ENCODE measurements at regions not wholly inside any gene's neighbourhood (a gene's known extent, or its start where the extent isn't known, plus 50 kb on each side); places are given as distances from the start of the nearest gene placed in this dataset.

DNA sequence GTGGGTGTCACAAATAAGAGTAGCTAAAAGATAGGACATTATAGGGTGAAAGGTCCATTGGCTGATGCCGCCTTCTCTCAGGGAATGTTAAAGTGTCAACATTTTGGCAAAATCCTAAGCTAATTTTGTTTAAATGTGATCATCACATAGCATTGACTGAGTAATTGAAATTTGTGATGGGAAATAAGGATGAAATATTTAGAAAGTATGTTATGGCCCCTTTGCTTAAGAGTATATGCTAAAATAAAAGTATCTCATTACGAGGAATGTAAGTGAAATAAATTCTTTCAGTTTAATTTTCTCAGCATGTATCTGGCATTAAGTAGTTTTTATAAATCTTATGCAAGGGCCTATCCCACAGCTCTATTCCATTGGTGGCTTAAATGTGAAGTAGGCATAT lies 229.2 kb downstream of the PRL start:
- TF ChIP-seq GATA2 (IDR thresholded peaks at IDR 0.05; ENCODE audit: low read depth, low read length), result no peak
- TF ChIP-seq GATA3 (IDR thresholded peaks at IDR 0.05; ENCODE audit: low read depth, low read length), result no peak

- TF ChIP-seq GATA2 (IDR thresholded peaks at IDR 0.05; ENCODE audit: low read depth, low read length) (no peak), GATA3 (IDR thresholded peaks at IDR 0.05; ENCODE audit: low read depth, low read length) (no peak)
These were observed 228.1 kb downstream of the PRL start for GRCh38 chr6:22068561-22069305.

DNA sequence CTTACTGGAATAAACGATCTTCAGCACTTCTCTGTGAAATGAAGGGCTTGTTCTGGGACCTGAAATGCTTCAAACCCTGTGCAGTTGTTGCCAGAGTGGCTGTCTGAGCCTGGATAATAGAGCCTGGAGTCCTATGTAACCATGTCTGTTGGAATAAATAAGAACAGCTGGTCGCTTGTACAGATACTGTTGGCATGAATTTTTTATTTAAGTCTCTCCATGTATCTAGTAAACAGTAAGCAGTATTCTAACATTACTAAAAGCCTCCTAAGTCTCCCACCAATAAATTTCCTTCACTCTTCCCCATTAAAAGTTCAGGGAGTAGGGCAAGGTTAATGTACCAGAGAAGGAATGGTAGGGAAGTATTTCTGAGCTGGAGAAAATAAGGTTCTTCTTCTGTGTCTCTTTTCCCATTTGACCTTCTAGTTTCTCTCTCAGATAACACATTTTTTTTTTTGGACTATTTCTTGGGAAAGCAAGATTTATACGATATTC lies 227.5 kb downstream of the PRL start:
- TF ChIP-seq GATA2 (IDR thresholded peaks at IDR 0.05; ENCODE audit: low read depth, low read length) (no peak), GATA3 (IDR thresholded peaks at IDR 0.05; ENCODE audit: low read depth, low read length) (no peak)

DNA sequence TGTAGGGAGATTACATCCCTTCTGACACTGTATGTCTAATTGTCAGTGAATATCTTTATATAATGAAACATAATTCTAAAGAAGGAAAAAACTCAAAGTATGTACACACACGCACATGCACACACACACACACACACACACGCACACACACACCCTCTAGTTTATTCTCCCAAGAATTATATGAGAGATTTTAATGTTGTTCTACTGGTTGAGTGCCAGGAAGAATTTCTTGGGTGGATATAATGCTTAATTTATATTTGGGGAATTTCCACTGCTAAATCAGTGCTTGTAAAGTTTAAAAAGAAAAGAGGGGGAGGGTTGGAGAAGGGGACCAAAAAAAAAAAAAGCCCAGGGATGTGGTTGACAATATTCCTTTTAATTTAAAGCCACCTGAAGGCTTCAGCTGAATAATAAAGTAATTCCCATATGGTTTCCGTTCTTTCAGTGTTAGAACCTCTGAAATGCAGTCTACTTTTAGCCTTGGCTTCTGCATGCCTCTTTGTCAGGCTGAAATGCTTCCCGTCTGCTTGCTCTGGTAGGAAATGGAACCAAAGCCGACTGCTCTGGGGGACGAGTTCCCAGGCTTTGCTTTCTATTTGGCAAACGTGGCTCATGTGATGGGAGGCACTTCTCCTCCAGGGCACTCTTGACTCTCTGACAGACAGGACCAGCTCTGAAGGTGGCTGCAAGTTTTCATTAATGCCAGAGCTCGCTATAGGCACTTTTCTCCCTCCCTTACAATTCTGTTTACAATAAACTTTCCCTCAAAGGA lies 225.4 kb downstream of the PRL start:
- no peak for TF ChIP-seq GATA3 (IDR thresholded peaks at IDR 0.05; ENCODE audit: low read depth, low read length)
- no peak for TF ChIP-seq GATA2 (IDR thresholded peaks at IDR 0.05; ENCODE audit: low read depth, low read length)

DNA sequence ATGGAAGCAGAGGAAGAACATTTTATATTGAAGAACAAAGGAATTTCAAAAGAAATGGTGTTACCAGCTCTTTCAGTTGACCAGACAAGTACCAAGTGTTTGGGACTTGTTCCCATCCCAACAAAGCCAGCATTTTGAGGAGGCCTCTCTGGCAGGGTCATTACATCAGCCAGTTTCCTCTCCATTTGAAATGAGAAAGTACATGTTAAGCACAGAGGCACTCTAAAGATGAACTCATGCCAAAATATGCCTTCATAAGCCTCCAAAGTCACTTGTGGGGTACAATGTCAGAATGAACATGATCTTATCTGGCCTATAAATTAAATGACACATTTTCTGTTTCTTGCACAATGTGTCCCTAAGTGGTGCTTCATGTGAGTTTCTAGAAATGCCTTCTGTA lies 223.9 kb downstream of the PRL start:
- TF ChIP-seq GATA3 (IDR thresholded peaks at IDR 0.05; ENCODE audit: low read depth, low read length) (peak; percentile 47; the same call in 1 of the 2 replicates), GATA2 (IDR thresholded peaks at IDR 0.05; ENCODE audit: low read depth, low read length) (no peak)

DNA sequence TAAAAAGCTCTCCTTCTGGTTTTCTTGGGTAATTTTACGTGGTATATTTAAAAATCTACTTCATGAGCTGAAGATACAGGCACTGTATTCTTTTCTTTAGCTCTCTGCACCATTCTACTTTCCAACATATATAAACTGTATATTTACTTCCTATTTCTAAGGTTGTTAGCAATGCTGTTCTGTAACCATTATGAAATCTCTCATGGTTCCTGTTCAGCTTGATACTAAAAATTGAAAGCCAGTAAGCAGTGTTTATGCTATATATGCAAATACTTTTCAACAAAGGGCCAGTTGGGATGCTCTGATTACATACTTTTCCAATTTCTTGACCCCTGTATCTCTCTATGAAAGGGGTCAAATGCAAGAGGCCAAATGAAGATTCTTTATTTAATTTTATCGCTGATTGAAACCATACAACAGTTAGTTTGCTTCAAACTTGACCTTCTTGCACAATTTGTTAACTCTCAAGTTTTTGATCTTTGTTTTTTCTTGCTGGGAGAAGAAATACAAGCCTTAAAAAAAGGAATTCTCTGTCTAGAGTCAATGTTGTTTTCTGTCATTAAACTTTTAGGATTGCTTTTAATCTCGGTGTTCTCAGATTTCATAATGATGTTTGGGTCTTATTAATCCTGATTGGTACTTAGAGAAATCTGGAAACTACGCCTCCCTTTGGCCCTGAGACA lies 223.2 kb downstream of the PRL start:
- no peak for TF ChIP-seq GATA3 (IDR thresholded peaks at IDR 0.05; ENCODE audit: low read depth, low read length)

DNA sequence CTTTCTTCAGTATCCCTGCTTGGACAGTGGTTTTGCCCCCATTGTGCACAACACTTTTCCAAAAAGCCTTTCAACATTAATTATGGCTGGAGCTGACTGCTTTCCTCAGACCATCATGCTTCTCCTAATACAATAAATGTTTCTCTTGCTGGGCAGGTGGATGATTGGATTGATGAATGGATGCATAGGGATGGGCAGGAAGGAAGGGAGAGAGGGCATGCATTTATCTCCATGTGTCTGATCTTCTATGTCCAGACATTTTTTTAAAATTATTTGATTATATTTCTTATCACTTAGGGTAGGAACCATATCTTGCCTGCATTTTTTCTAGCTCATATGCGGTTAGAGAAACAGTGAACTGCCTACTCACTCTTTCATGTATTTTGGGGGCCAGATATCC lies 218.5 kb downstream of the PRL start:
- TF ChIP-seq GATA3 (IDR thresholded peaks at IDR 0.05; ENCODE audit: low read depth, low read length), result no peak
- no peak for TF ChIP-seq GATA2 (IDR thresholded peaks at IDR 0.05; ENCODE audit: low read depth, low read length)

DNA sequence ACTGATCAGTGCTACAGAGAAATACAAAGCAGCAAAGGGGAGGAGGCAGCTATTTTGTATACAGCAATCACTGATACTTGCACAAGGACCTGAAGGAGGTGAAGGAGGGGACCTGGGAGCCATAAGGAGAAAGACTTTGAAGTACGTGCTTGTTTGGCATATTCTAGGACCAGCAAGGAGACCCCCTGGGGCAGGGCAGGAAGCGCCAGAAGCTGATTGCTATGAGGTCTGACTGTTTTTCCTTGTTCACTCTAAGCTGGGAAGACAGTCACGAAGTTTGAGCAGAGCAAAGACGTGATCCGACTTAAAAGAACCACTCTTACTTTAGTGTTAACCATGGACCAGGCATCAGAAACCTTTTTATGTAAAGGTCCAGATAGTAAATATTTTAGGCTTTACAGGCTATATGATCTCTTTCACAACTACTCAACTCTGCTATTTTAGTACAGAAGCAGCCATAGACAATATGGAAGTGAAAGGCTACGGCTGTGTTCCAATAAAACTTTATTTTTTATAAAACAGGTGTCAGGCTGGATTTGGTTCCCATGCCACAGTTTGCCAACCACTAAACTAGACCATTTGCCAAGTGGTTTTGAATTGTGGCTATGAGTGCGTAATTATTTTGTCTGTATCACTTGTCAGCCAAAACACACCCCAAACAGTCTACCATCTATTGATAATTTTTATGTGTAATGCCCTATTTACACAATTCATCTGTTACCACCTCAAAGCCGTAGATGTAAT lies 217.9 kb downstream of the PRL start:
- TF ChIP-seq GATA3 (IDR thresholded peaks at IDR 0.05; ENCODE audit: low read depth, low read length) (no peak), GATA2 (IDR thresholded peaks at IDR 0.05; ENCODE audit: low read depth, low read length) (no peak)

GRCh38 chr6:22079783-22080182 lies 217.1 kb downstream of the PRL start:
- TF ChIP-seq GATA2 (IDR thresholded peaks at IDR 0.05; ENCODE audit: low read depth, low read length) (no peak), GATA3 (IDR thresholded peaks at IDR 0.05; ENCODE audit: low read depth, low read length) (no peak)

DNA sequence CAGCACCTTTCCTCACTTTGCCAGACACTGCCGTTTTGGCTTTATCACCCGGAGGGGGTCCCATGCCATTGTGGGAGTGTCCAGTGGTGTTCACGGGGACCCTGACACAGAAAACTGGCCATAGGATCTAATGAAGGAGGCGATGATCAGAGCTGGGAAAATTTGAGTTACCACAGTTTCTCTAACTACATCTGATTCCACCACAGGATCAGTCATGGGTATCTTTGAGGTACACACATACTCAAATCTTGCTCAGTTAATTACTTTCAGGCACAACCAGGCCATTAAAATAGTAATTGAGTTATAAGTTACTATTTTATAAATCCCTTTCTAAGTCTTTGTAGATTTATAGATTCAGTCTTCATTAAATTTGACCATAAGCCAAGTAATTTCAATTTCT lies 215.1 kb downstream of the PRL start:
- TF ChIP-seq GATA3 (IDR thresholded peaks at IDR 0.05; ENCODE audit: low read depth, low read length), result no peak
- no peak for TF ChIP-seq GATA2 (IDR thresholded peaks at IDR 0.05; ENCODE audit: low read depth, low read length)

- TF ChIP-seq GATA2 (IDR thresholded peaks at IDR 0.05; ENCODE audit: low read depth, low read length) (no peak), GATA3 (IDR thresholded peaks at IDR 0.05; ENCODE audit: low read depth, low read length) (no peak)
These were observed 214.6 kb downstream of the PRL start for GRCh38 chr6:22082218-22082617.

- TF ChIP-seq GATA2 (IDR thresholded peaks at IDR 0.05; ENCODE audit: low read depth, low read length) (no peak), GATA3 (IDR thresholded peaks at IDR 0.05; ENCODE audit: low read depth, low read length) (no peak)
These were observed 213.7 kb downstream of the PRL start for GRCh38 chr6:22083119-22083518.

DNA sequence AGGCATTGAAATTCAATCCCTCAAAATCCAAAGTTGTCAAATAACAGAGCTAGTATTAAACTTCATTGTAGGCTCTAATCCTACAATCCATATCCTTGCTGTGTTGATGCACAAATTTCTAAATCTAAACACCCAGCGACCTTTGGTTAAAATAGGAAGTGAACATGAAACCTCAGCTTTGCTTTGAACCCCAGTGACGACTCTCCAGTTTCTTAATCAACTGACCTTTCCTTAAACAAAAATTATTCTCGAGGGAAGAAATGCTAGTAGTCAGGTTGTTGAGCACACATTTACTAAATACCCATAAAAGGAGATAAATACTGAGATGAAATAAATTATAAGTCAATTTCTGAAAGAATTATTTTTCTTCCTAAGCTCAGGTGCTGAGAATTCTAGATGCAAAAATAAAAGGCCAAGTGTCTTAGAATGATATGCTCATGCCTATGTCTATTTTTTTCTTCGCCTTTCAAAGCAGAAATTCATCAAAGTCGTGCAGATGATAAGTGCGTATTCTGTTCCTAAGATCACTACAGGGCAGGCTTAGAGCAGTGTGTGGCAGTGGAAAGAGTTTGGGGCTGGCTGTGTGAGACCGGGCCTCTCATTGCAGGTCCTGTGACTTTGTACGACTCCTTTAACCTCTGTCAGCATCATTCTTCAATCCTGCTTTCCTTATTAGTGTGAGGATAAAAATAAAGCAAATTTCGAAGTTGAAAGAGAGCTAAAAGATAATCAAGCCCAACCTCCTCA lies 208.7 kb downstream of the PRL start:
- TF ChIP-seq GATA2 (IDR thresholded peaks at IDR 0.05; ENCODE audit: low read depth, low read length) (no peak), GATA3 (IDR thresholded peaks at IDR 0.05; ENCODE audit: low read depth, low read length) (no peak)
